ENCODE measurements at regions not wholly inside any gene's neighbourhood (a gene's known extent, or its start where the extent isn't known, plus 50 kb on each side); places are given as distances from the start of the nearest gene placed in this dataset.

GRCh38 chr9:73667749-73668148 lies 516.1 kb downstream of the ANXA1 start:
- DNase-seq (ENCODE audit: low read depth): peak; percentile 4
- peak; percentile 9 for TF ChIP-seq CTCF (IDR thresholded peaks at IDR 0.05; ENCODE audit: insufficient read depth, low read depth, low read length, missing control alignments)
- no peak overlapping the region for H3K4me3 ChIP-seq (ENCODE audit: low read depth, low read length)

- no peak for TF ChIP-seq CTCF (IDR thresholded peaks at IDR 0.05; ENCODE audit: insufficient read depth, low read depth, low read length, missing control alignments)
- no peak overlapping the region for H3K4me3 ChIP-seq (ENCODE audit: low read depth, low read length)
- DNase-seq (ENCODE audit: low read depth): no peak
Measured at GRCh38 chr9:73680831-73681230, 529.2 kb downstream of the ANXA1 start.

GRCh38 chr9:73682789-73683188 lies 531.1 kb downstream of the ANXA1 start:
- no peak for DNase-seq (ENCODE audit: low read depth)
- no peak for TF ChIP-seq CTCF (IDR thresholded peaks at IDR 0.05; ENCODE audit: insufficient read depth, low read depth, low read length, missing control alignments)
- H3K4me3 ChIP-seq (ENCODE audit: low read depth, low read length): no peak overlapping the region

GRCh38 chr9:73683862-73684591 lies 532.4 kb downstream of the ANXA1 start:
- peak; percentile 53 for DNase-seq (ENCODE audit: low read depth)
- TF ChIP-seq CTCF (IDR thresholded peaks at IDR 0.05; ENCODE audit: insufficient read depth, low read depth, low read length, missing control alignments): peak; percentile 58
- H3K4me3 ChIP-seq (ENCODE audit: low read depth, low read length): no peak overlapping the region

GRCh38 chr9:73684601-73685000 lies 532.9 kb downstream of the ANXA1 start:
- TF ChIP-seq CTCF (IDR thresholded peaks at IDR 0.05; ENCODE audit: insufficient read depth, low read depth, low read length, missing control alignments): no peak
- H3K4me3 ChIP-seq (ENCODE audit: low read depth, low read length): no peak overlapping the region
- DNase-seq (ENCODE audit: low read depth): peak; percentile 2

- DNase-seq (ENCODE audit: low read depth): no peak
- no peak overlapping the region for H3K4me3 ChIP-seq (ENCODE audit: low read depth, low read length)
- no peak for TF ChIP-seq CTCF (IDR thresholded peaks at IDR 0.05; ENCODE audit: insufficient read depth, low read depth, low read length, missing control alignments)
Measured at GRCh38 chr9:73685786-73686185, 534.1 kb downstream of the ANXA1 start.
